OCI-LY7 (cell line): ENCODE measurements at regions not wholly inside any gene's neighbourhood (a gene's known extent, or its start where the extent isn't known, plus 50 kb on each side); places are given as distances from the start of the nearest gene placed in this dataset.

Experiments
- CTCF ChIP-seq: fragments of 200-600 bp; sonication (generic); conservative IDR thresholded peaks from 2 replicates; pipeline ENCODE4 v1.5.1; 2014; ENCODE audit warnings: mild to moderate bottlenecking, antibody characterized with exemption, low read length, moderate library complexity, mixed read lengths
- EZH2phosphoT487 ChIP-seq: fragments of 200-600 bp; sonication (generic); IDR thresholded peaks from 2 replicates; pipeline ENCODE4 v1.6.1; 2018; ENCODE audit warnings: low read depth, borderline replicate concordance, mild to moderate bottlenecking, mixed run types, antibody characterized with exemption, low read length, moderate library complexity, mixed read lengths

- TF ChIP-seq CTCF, result no peak
- no peak for TF ChIP-seq EZH2phosphoT487
These were observed 332.6 kb downstream of the NPHP4 start for GRCh38 chr1:5659606-5660005.
